Activated CD8-positive, alpha-beta memory T cell treated with anti-CD3 and anti-CD28 coated beads, Interleukin-2, amount 50 U/mL, for 4 hours (primary cell): ENCODE measurements at regions not wholly inside any gene's neighbourhood (a gene's known extent, or its start where the extent isn't known, plus 50 kb on each side); places are given as distances from the start of the nearest gene placed in this dataset.
"Not testable (repeated sequence)": the region's sequence is repeated elsewhere in the genome, so short reads cannot be mapped to it uniquely, and the experiment has no call there.

ENCODE experiments used
- DNase-seq: peaks from one replicate; pipeline ENCODE4 v3.0.0-alpha.2; 2020

GRCh38 chr1:119191325-119191724 is 50.9 kb upstream of the WARS2 start:
- no peak for DNase-seq

DNA sequence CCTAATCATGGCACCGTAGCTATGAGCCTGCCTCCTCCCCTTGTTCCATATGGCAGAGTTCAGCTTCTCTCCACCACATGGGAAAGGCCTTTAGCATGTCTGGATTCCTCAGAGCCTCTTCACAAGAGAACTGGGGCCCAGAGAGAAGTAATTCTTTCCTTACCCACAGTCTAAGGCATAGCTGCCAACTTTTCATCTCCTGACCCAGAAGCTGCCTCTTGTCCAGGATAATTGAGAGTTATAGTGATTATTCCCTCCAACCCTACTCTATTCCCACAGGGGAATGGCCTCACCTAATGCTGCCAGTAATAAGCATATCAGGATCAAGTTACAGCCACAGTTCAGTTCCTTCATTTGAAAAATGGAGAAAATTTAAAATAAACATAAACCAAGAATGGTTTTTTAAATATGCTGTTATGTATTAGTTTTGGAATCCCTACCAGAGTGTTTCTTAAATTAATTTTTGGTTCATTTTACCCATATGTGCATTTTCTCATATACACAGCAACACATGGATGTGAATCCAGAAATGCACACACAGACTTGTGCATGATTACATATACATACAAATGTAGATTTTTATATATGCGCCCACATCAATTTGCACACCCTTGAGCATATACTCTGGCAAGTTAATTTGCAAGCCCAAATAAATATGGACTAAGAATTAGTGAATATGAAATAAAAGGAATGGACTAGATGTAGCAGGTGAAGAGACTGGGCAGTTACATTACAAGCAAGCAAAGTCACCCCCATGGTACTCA is 63.9 kb upstream of the WARS2 start:
- no peak for DNase-seq

- no peak for DNase-seq
Observed at GRCh38 chr1:119204961-119205357, 64.5 kb upstream of the WARS2 start.

- no peak for DNase-seq
Observed at GRCh38 chr1:119209061-119209460, 68.6 kb upstream of the WARS2 start.

- no peak for DNase-seq
Observed at GRCh38 chr1:119209596-119210295, 69.3 kb upstream of the WARS2 start.

DNA sequence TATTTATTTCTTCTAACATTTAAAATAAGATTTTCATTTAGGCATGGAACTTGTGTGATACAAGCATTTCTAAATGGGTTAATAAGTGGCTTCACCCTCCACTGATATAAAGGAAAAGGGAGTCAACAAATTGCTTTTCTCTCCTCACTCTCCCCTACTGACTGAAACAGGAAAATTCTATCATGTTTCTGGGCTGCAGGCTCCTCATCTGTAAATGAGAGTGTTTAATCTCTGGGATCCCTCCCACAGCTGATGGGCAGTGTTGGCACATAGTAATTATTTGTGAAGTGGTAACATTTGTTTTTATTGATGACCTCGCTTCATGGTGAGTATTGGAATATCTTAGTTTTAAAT is 69.8 kb upstream of the WARS2 start:
- no peak for DNase-seq

GRCh38 chr1:119213213-119213612 is 72.8 kb upstream of the WARS2 start:
- DNase-seq = not testable (repeated sequence)

DNA sequence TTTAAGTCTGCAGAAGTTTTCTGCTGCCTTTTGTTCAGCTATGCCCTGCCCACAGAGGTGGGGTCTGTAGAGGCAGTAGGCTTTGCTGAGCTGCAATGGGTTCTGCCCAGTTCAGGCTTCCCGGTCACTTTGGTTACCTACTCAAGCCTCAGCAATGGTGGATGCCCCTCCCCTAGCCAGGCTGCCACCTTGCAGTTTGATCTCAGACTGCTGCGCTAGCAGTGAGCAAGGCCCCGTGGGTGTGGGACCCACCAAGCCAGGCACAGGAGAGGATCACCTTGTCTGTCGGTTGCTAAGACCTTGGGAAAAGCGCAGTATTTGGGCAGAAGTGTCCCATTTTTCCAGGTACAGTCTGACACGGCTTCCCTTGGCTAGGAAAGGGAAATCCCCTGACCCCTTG is 74.5 kb upstream of the WARS2 start:
- not testable (repeated sequence) for DNase-seq

DNA sequence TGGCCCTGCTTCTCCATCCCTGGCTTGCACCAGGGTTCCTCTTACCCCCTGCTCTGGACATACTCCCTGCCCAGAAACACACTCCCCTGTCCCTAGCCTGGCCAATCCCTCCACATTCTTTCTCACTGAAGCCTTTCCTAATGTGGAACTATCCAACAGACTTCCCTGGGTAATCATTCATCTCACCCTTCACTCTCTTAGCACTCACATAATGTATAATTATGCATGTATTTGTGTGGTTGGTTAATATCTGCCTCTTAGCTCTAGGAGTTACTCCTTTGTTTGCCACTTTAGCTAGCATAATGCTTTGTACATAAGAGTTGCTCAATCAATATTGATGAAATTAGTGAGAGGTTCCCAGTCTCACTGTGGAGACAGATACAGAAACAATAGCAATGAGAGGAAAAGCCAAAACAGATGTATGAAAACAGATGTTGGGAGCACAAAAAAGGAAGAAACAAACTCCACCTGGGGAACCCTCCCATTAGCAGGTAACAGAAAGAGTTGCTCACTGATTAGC is 76.9 kb upstream of the WARS2 start:
- no peak for DNase-seq

GRCh38 chr1:119219711-119220110 is 79.3 kb upstream of the WARS2 start:
- no peak for DNase-seq

- DNase-seq = no peak
Observed at GRCh38 chr1:119220991-119221390, 80.5 kb upstream of the WARS2 start.

DNA sequence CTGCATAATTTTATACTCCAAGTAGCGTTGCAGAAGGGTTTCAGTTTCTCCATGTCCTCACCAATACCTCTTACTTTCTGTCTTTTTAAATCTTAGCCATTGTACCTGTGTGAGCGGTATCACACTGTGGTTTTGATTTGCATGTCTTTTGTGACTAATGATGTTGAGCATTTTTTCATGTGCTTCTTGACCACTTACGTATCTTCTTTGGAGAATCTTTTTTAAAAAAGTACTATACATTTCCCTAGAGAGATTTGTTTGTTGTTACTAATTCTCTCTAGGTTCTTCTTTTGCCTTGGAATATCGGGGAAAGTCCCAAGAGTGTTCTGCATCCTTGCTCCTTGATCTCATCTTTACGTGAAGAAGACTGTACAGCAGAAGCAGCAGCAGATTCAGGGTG is 81.8 kb upstream of the WARS2 start:
- DNase-seq = no peak

GRCh38 chr1:119225265-119225664 is 84.8 kb upstream of the WARS2 start:
- no peak for DNase-seq

- DNase-seq = no peak
Observed at GRCh38 chr1:119225831-119226230, 85.4 kb upstream of the WARS2 start.

DNA sequence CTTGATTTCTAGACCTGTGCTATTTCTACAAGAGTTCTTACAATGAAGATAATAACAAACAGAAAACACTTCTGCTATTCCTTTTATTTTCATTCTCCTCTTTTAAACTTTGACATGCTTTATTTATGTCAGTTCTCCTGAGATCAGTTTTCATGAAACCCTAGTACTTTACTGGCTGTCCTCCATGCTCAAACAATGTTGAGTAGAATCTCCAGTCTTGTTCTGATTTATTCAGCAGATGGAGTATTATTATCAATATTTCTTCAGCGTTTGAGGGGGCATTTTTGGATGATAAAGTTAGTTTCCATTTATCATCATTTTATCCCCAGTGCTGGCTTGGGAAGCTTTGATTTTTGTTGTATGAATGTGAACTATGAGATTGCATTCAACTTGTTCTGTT is 85.9 kb upstream of the WARS2 start:
- DNase-seq = no peak

DNA sequence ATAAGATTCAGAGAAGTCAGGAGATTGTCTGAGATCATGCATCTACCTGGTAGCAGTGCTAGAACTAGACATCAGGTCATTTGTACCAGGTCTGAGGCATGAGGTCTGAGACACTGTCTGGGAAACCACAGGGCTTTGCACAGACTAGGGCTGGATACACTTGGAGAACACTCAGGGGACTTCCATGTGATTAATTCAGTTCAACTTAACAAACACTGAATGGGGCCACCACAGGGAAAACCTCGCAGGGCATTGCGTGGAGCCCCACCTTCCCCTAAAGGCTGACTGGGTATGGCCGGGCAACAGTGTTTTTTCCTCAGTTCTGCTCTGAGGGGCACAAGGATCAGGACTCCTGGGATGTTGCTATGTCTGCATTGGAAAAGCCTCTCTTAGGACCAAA is 86.5 kb upstream of the WARS2 start:
- DNase-seq = no peak

GRCh38 chr1:119227456-119227855 is 87.0 kb upstream of the WARS2 start:
- no peak for DNase-seq

DNA sequence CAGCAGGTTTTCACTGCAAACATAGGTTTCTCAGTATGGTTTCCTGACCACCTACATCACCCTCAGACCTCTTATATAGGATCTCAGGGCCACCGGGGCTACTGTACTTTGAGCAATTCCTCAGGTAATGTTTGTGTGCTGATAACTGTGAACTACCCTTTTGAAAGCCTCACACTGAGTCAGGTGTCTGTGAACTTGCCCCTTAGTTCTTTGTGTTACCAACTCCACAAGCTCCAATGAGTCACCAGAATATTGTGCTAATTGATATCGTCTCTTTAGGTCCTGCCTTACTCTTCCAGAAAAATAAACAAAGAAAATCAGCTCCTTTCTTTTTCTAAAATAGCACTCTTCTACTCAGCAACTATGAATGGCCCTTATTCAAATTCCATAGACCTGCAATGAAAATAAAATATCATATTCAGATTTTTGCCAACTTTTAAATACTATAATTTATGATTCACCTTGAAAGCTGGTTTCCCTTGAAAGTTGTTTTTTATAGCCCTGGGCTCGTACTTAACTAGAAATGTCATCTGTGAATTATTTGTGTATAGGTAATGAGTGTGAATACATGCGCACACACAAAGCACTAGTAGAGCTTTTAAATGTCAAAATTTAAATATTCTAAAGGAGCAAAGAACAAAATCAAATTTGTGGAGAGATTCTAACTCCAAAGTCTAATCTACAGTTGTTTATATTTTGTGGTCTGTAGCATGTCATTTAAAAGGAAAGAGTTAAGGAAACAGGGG is 88.1 kb upstream of the WARS2 start:
- no peak for DNase-seq

DNA sequence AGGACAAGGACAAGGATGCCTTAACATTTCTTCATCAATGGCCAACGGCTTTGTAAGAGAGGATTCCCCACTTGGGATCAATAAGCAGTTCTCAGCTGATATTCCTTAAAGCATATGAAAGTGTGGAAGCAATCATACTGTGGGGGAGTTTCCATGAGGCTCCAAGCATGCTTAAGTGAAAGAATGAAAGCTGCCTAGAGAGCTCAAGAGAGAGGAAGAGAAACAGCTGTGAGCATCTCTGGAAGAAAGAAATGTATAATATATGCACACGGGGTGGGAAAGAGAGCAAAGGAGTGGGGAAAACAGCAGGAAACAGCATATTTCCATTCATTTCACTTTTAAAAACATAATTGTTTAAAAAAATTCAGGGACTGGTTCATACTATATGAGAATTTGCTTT is 94.7 kb upstream of the WARS2 start:
- no peak for DNase-seq

- no peak for DNase-seq
Observed at GRCh38 chr1:119245881-119246280, 105.4 kb upstream of the WARS2 start.

GRCh38 chr1:119249283-119249682 is 108.8 kb upstream of the WARS2 start:
- no peak for DNase-seq

DNA sequence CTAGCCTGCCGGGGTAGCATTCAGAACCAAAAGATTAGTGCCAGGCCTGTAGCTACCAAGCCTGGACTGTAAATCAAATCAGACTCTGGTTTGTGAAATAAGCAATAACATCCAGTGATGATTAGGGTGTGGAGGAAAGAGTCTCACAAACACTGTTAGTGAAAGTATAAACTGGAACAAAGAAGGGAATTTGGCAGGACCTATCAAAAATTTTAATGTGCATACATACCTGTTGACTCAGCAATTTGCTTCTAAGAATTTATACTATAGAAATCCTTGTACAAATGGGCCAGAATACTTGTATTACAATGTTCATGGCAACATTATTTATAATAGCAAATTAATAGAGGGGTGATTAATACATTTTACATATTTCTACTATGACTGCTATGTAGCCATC is 109.8 kb upstream of the WARS2 start:
- no peak for DNase-seq

DNA sequence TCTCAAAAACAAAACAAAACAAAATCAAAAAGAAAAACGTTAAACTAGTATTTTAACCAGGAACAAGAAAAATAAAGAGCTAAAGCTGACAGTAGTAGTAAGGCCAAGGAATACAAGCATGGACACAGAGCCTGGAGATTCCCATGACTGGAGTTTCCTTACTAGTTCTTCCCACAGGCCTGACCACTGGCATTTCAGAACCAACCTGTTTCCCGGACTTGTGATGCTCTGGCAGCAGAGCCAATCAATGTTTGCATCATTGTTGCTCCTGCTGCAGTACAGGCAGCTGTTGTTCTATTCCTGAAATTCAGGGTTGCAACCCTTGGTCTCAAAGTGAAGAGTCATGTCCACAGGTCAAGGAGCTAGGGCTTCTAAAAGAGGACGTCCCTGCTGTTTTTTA is 111.3 kb upstream of the WARS2 start:
- DNase-seq = no peak

DNA sequence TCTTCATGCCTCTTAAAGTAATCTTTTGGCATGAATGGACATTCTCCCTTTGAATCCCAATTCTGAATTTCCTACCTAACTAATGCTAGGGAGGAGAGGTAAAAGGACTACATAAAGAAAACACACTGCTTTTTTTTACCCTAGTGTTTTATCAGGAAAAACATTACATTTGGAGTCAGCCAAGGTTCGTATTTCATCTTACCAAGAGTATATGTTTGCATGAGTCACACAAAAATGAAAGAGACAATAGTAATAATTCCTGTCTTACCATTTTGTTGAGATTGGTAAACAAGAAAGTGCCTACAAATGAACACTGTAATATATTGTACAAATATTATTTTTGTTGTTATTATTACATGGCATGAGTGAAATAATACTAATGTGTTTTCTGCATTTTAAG is 112.9 kb upstream of the WARS2 start:
- no peak for DNase-seq
